AG04450 (cell line): ENCODE measurements at regions not wholly inside any gene's neighbourhood (a gene's known extent, or its start where the extent isn't known, plus 50 kb on each side); places are given as distances from the start of the nearest gene placed in this dataset.

ENCODE experiments used
- CTCF ChIA-PET: fragments of 300-600, 350-600 bp; formaldehyde crosslinking; extraction: SDS; loops from one replicate; lab custom pipeline; 2022; ENCODE audit warnings: antibody characterized with exemption, inconsistent platforms; lab: Charles Lee
- POLR2A ChIA-PET: fragments of 350-600 bp; formaldehyde crosslinking; extraction: SDS; loops from one replicate; lab custom pipeline; 2021; ENCODE audit warnings: antibody characterized with exemption, inconsistent platforms; lab: Yijun Ruan, JAX
- DNase-seq: peaks from one replicate; pipeline ENCODE4 v3.0.0-alpha.2; 2011; ENCODE audit warnings: low read depth, low spot score
- H3K27ac ChIP-seq: one replicate; pipeline ENCODE4 v1.5.1; 2012; ENCODE audit warnings: low read depth, low read length, control low read depth
- H3K27me3 ChIP-seq: one replicate; pipeline ENCODE4 v1.6.0; 2012; ENCODE audit warnings: low read length; ENCODE audit not compliant: control insufficient read depth, insufficient read depth
- H3K4me3 ChIP-seq: 2 replicates; pipeline ENCODE4 v1.5.1; 2011; ENCODE audit warnings: mild to moderate bottlenecking, low read depth, low read length, control low read depth
- H3K9me3 ChIP-seq: 2 replicates; pipeline ENCODE4 v1.5.1; 2012; ENCODE audit warnings: low read length; ENCODE audit not compliant: control insufficient read depth, insufficient read depth
- TF ChIP-seq, protein P1 (sequence below): IDR thresholded peaks from 2 replicates; pipeline ENCODE4 v1.5.1; 2011; ENCODE audit warnings: low read depth, low read length, control low read depth, inconsistent platforms

DNA sequence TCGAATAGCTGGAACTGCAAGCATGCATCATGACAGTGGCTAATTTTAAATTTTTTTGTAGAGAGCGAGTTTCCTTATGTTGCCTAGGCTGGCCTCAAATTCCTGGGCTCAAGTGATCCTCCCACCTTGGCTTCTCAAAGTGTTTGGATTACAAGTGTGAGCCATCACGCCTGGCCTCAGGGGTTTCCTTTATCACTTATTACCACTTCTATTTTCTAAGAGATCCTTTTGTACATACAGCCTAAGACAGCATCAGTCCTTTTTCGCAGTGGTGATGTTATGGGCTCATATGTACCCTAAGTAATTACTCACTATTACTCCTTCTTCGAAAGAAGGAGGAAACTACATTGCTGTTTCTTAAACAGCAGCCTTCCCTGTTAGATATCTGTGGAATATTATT lies 54.1 kb upstream of the CDKN2AIP start:
- H3K27ac ChIP-seq: no peak overlapping the region
- H3K27me3 ChIP-seq: peaks cover 25% of the 10 kb centered on the region
- no peaks in the 10 kb centered on the region for H3K9me3 ChIP-seq
- POLR2A ChIA-PET: no interaction called here
- TF ChIP-seq, protein P1, sequence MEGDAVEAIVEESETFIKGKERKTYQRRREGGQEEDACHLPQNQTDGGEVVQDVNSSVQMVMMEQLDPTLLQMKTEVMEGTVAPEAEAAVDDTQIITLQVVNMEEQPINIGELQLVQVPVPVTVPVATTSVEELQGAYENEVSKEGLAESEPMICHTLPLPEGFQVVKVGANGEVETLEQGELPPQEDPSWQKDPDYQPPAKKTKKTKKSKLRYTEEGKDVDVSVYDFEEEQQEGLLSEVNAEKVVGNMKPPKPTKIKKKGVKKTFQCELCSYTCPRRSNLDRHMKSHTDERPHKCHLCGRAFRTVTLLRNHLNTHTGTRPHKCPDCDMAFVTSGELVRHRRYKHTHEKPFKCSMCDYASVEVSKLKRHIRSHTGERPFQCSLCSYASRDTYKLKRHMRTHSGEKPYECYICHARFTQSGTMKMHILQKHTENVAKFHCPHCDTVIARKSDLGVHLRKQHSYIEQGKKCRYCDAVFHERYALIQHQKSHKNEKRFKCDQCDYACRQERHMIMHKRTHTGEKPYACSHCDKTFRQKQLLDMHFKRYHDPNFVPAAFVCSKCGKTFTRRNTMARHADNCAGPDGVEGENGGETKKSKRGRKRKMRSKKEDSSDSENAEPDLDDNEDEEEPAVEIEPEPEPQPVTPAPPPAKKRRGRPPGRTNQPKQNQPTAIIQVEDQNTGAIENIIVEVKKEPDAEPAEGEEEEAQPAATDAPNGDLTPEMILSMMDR: no peak
- H3K4me3 ChIP-seq: no peak overlapping the region
- CTCF ChIA-PET: no interaction called here
- no peak for DNase-seq

DNA sequence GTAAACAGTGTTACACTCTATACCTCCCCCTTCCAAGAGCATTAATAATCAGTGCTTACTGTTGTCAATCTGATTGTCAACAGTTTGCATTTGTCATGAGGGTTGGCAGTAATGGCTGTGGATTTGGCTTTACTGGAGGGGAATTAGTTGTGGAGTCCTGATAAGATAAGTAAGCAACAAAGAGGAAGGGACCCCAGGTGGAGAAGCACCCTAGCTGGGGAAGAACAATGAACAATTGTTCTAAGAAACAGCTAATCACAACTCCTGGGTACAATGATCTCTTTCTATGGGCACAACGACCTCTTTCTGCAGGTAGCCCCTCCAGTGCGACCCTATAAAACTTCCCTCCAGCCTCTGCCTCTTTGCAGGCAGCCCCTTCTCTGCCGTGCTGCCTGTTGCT lies 53.2 kb upstream of the CDKN2AIP start:
- no peak overlapping the region for H3K27ac ChIP-seq
- H3K27me3 ChIP-seq: peaks cover 24% of the 10 kb centered on the region
- H3K9me3 ChIP-seq: no peaks in the 10 kb centered on the region
- ChIA-PET CTCF (interaction anchor here (1.0 kb wide), 1 partner anchor 16 kb away, joined by 4 read pairs; no protein-coding TSS in a partner anchor), POLR2A (no interaction called here)
- no peak for DNase-seq
- TF ChIP-seq, protein P1: no peak
- no peak overlapping the region for H3K4me3 ChIP-seq

DNA sequence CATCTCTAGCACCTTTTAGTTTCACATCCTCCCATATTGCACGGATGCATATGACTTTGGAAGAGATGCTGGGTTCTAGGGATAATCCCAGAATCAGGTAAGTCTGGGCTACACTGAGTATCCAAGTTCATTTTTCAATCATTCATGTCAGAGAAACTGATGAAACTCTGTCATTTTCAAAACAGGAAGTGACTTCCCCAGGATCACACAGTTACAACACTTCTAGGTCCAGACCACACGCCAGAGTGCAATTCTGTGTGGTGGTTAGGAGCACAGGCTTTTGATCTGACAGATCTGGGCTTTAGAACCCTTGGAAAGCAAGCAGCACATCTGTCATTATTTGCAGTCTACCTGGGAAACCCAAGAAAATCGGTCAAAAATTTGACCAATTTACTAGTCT lies 52.1 kb upstream of the CDKN2AIP start:
- DNase-seq: no peak
- ChIA-PET CTCF (interaction anchor here (0.6 to 1.2 kb wide), 3 partner anchors 15 to 693 kb away, joined by 4 to 7 read pairs (median 6); no protein-coding TSS in a partner anchor), POLR2A (no interaction called here)
- Histone ChIP-seq H3K9me3 (no peaks in the 10 kb centered on the region), H3K27me3 (peaks cover 21% of the 10 kb centered on the region), H3K27ac (no peak overlapping the region), H3K4me3 (no peak overlapping the region)
- TF ChIP-seq, protein P1: no peak

DNA sequence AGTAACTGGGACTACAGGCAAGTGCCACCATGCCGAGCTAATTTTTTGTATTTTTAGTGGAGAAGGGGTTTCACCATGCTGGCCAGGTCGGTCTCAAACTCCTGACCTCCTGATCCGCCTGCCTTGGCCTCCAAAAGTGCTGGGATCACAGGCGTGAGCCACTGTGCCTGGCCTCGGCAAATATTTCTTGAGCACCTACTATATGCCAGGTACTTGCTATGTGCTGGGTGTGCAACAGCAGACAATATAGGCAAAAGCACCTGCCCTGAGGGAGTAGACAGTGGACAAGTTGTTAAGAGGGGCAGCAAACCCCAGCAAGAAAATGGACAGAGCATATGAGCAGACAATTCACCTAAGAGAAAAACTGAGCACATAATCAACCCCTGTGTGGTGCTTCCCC lies 51.0 kb upstream of the CDKN2AIP start:
- ChIA-PET POLR2A (no interaction called here), CTCF (interaction anchor here (0.6 to 1.2 kb wide), 2 partner anchors 14 to 49 kb away, joined by 3 to 7 read pairs; no protein-coding TSS in a partner anchor)
- Histone ChIP-seq H3K9me3 (no peaks in the 10 kb centered on the region), H3K4me3 (no peak overlapping the region), H3K27ac (no peak overlapping the region), H3K27me3 (peaks cover 15% of the 10 kb centered on the region)
- TF ChIP-seq, protein P1: no peak
- DNase-seq: no peak

DNA sequence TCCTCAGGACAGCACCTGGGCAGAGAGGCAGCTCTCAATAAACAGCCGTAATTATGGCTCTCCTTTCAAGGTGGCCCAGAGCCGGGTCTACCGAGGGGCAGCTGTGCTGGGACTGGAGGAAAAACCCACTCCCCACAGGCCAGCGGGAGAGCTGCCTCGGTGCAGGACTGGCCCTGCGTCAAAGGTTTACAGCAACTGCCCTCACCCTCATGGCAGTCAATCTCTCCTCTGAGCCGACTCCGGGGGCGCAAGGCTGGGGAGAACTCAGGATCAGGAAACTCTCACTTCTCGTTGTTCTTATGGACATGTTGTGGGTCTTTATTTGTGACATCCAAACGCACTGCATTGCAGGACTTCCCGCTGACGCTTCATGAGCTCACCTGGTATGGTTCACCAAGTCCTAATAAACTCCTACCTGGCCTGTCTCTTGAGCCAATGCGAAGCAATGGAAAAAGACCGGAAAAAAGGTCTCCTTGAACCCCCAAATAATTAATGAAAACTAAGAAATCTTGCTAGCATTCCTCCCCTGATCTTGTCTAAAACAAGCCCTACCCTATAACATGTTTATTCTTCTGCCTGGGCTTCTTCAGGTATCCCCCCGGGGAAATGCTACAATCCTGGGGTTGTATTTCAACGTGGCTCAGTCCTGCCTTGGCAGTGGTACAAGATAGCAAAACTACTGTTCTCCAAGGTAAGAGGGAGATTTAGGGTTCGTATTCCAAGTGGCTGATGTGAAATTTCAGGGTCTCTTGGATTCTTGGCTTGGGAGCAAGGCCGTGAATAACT lies 50.1 kb upstream of the CDKN2AIP start:
- no peak for DNase-seq
- ChIA-PET POLR2A (no interaction called here), CTCF (interaction anchor here (0.9 to 2.2 kb wide), 3 partner anchors 9 to 13 kb away, joined by 3 to 14 read pairs (median 4); no protein-coding TSS in a partner anchor)
- no peak overlapping the region for H3K27ac ChIP-seq
- H3K9me3 ChIP-seq: no peaks in the 10 kb centered on the region; the same call in 1 of the 2 replicates
- H3K27me3 ChIP-seq: peaks cover 14% of the 10 kb centered on the region
- TF ChIP-seq, protein P1: no peak
- H3K4me3 ChIP-seq: no peak overlapping the region
